B cell (primary cell): ENCODE measurements at regions not wholly inside any gene's neighbourhood (a gene's known extent, or its start where the extent isn't known, plus 50 kb on each side); places are given as distances from the start of the nearest gene placed in this dataset.

Experiments used
- EZH2 ChIP-seq: IDR thresholded peaks from 2 replicates; pipeline ENCODE4 v1.6.1; 2012; ENCODE audit warnings: borderline replicate concordance, low read depth, mild to moderate bottlenecking, moderate library complexity, low read length; ENCODE audit not compliant: insufficient read depth, poor library complexity, severe bottlenecking
- TF ChIP-seq, protein P1 (sequence below): fragments of 200-600 bp; IDR thresholded peaks from one replicate; pipeline ENCODE4 v1.8.0; 2022; ENCODE audit warnings: antibody characterized with exemption, mild to moderate bottlenecking

DNA sequence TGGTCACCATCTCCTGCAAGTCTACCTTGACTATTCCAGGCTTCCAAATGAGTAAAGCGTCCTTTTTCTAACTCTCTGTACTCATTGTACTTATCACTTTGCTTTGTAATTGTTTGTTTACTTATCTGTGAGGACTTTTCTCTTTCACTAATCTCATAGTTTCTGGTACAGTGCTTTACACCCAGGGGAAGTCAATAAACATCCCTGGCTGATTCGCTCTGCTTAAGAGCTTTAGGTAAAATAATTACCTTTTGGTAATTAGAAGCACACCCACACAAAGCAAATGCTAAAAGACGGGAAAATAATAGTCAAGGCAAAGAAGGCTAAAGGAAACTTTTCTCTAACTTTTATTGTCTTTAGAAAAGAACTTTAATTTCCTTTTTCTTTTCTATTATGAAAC is 466.9 kb upstream of the ROBO1 start:
- TF ChIP-seq, protein P1, sequence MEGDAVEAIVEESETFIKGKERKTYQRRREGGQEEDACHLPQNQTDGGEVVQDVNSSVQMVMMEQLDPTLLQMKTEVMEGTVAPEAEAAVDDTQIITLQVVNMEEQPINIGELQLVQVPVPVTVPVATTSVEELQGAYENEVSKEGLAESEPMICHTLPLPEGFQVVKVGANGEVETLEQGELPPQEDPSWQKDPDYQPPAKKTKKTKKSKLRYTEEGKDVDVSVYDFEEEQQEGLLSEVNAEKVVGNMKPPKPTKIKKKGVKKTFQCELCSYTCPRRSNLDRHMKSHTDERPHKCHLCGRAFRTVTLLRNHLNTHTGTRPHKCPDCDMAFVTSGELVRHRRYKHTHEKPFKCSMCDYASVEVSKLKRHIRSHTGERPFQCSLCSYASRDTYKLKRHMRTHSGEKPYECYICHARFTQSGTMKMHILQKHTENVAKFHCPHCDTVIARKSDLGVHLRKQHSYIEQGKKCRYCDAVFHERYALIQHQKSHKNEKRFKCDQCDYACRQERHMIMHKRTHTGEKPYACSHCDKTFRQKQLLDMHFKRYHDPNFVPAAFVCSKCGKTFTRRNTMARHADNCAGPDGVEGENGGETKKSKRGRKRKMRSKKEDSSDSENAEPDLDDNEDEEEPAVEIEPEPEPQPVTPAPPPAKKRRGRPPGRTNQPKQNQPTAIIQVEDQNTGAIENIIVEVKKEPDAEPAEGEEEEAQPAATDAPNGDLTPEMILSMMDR = no peak
- no peak for TF ChIP-seq EZH2
